ENCODE measurements at regions not wholly inside any gene's neighbourhood (a gene's known extent, or its start where the extent isn't known, plus 50 kb on each side); places are given as distances from the start of the nearest gene placed in this dataset.

DNA sequence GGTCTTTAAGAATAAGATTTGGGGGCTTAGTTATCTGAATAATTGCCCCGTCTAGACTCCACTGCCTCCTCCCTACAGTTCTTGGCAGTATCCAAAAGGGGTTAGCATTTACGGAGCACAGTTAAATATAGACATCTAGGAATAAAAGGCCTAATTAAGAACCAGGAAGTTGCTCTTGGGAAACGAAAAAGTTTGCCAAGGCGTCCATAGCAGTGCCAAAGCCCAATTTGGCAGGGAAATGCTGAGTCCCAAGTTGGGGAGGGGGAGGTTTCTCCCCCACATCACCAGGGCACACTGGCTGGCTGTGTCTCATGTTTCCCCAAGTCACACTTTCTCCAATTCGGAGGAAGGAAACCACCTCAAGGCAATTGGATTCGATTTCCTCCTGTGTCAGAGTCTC is 338.7 kb downstream of the FBXW7 start:
- TF ChIP-seq, protein P1, sequence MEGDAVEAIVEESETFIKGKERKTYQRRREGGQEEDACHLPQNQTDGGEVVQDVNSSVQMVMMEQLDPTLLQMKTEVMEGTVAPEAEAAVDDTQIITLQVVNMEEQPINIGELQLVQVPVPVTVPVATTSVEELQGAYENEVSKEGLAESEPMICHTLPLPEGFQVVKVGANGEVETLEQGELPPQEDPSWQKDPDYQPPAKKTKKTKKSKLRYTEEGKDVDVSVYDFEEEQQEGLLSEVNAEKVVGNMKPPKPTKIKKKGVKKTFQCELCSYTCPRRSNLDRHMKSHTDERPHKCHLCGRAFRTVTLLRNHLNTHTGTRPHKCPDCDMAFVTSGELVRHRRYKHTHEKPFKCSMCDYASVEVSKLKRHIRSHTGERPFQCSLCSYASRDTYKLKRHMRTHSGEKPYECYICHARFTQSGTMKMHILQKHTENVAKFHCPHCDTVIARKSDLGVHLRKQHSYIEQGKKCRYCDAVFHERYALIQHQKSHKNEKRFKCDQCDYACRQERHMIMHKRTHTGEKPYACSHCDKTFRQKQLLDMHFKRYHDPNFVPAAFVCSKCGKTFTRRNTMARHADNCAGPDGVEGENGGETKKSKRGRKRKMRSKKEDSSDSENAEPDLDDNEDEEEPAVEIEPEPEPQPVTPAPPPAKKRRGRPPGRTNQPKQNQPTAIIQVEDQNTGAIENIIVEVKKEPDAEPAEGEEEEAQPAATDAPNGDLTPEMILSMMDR (IDR thresholded peaks at IDR 0.05) = no peak
- TF ChIP-seq EZH2phosphoT487 (IDR thresholded peaks at IDR 0.05) = no peak
